ENCODE measurements at regions not wholly inside any gene's neighbourhood (a gene's known extent, or its start where the extent isn't known, plus 50 kb on each side); places are given as distances from the start of the nearest gene placed in this dataset.

DNA sequence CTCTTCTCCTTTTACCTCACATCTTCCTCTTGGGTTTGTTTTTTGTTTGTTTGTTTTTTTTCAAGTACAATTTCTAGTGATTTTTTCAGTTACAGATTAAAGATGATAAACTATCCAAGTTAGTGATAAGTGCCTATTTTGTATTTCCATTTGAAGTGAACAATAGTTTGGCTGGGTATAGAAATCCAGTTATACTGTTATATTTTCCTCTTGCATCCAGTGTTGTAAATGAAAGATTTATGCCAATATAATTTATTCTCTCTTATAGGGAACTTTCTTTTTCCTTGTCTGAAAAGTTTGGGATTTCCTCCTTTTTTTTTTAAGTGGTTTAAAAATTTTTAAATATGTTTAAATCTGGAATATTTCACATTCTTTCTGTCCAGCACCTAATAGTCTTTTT, 169.4 kb downstream of the CPEB2 start:
- TF ChIP-seq CTCF (conservative IDR thresholded peaks at IDR 0.05; ENCODE audit: low read length) (no peak), EZH2phosphoT487 (IDR thresholded peaks at IDR 0.05; ENCODE audit: borderline replicate concordance) (no peak)
